Colon (tissue), 2 donors: ENCODE measurements at regions not wholly inside any gene's neighbourhood (a gene's known extent, or its start where the extent isn't known, plus 50 kb on each side); places are given as distances from the start of the nearest gene placed in this dataset.

Experiments used
- FAIRE-seq: peaks from 2 replicates; lab custom pipeline; 2012; peaks lifted over from hg19 to GRCh38; lab: Jason Lieb, UNC
- donor health status: control.
- donor health status: control.

- FAIRE-seq = no peak
Observed at GRCh38 chr18:45488645-45489044, 126.6 kb upstream of the SLC14A2 start.

GRCh38 chr18:45493830-45494229, 121.4 kb upstream of the SLC14A2 start:
- FAIRE-seq = no peak

- no peak for FAIRE-seq
Observed at GRCh38 chr18:45494811-45495210, 120.5 kb upstream of the SLC14A2 start.

- no peak for FAIRE-seq
Observed at GRCh38 chr18:45496741-45497140, 118.5 kb upstream of the SLC14A2 start.

- FAIRE-seq = no peak
Observed at GRCh38 chr18:45497595-45498286, 117.5 kb upstream of the SLC14A2 start.

- FAIRE-seq = no peak
Observed at GRCh38 chr18:45498287-45498658, 117.0 kb upstream of the SLC14A2 start.

GRCh38 chr18:45503990-45504389, 111.3 kb upstream of the SLC14A2 start:
- no peak for FAIRE-seq

GRCh38 chr18:45505497-45506206, 109.6 kb upstream of the SLC14A2 start:
- no peak for FAIRE-seq

GRCh38 chr18:45506951-45507350, 108.3 kb upstream of the SLC14A2 start:
- no peak for FAIRE-seq

- no peak for FAIRE-seq
Observed at GRCh38 chr18:45509535-45509934, 105.7 kb upstream of the SLC14A2 start.

- no peak for FAIRE-seq
Observed at GRCh38 chr18:45510656-45511055, 104.6 kb upstream of the SLC14A2 start.

GRCh38 chr18:45512363-45512953, 102.8 kb upstream of the SLC14A2 start:
- no peak for FAIRE-seq

- no peak for FAIRE-seq
Observed at GRCh38 chr18:45517181-45517741, 98.0 kb upstream of the SLC14A2 start.

- no peak for FAIRE-seq
Observed at GRCh38 chr18:45518311-45519155, 96.7 kb upstream of the SLC14A2 start.

GRCh38 chr18:45519411-45520280, 95.6 kb upstream of the SLC14A2 start:
- FAIRE-seq = no peak

GRCh38 chr18:45521136-45521535, 94.1 kb upstream of the SLC14A2 start:
- FAIRE-seq = no peak

- FAIRE-seq = no peak
Observed at GRCh38 chr18:45521777-45522176, 93.5 kb upstream of the SLC14A2 start.

GRCh38 chr18:45522371-45522770, 92.9 kb upstream of the SLC14A2 start:
- FAIRE-seq = no peak

- FAIRE-seq = no peak
Observed at GRCh38 chr18:45525301-45525700, 90.0 kb upstream of the SLC14A2 start.

- no peak for FAIRE-seq
Observed at GRCh38 chr18:45526114-45526841, 89.0 kb upstream of the SLC14A2 start.

- no peak for FAIRE-seq
Observed at GRCh38 chr18:45527891-45528290, 87.4 kb upstream of the SLC14A2 start.
